ENCODE measurements at regions not wholly inside any gene's neighbourhood (a gene's known extent, or its start where the extent isn't known, plus 50 kb on each side); places are given as distances from the start of the nearest gene placed in this dataset.

- TF ChIP-seq POLR2A (IDR thresholded peaks at IDR 0.05) (no peak), CTCF (IDR thresholded peaks at IDR 0.05) (no peak)
These were observed 76.9 kb upstream of the SLCO2A1 start for GRCh38 chr3:134106580-134106979.

Measured in prostate gland (tissue), 2 donors.